H1 (cell line): ENCODE measurements at regions not wholly inside any gene's neighbourhood (a gene's known extent, or its start where the extent isn't known, plus 50 kb on each side); places are given as distances from the start of the nearest gene placed in this dataset.

Experiments
- CTCF ChIA-PET: fragments of 300-600 bp; sonication (Branson Sonifier 250); formaldehyde crosslinking; loops from one replicate; lab custom pipeline; 2021; ENCODE audit not compliant: partially characterized antibody; lab: Charles Lee
- POLR2A ChIA-PET: fragments of 300-600 bp; sonication (Branson Sonifier 250); formaldehyde crosslinking; loops from one replicate; lab custom pipeline; 2021; ENCODE audit warnings: inconsistent platforms; ENCODE audit not compliant: partially characterized antibody; lab: Charles Lee
- DNase-seq, 2 experiments: peaks; one replicate each; pipeline versions ENCODE4 v3.0.0 to v3.0.0-alpha.2; 2010 to 2022; ENCODE audit warnings: low spot score in 2 of 2, low read depth in 1 of 2, mixed read lengths in 1 of 2
- FAIRE-seq: peaks from 2 replicates; lab custom pipeline; 2011; peaks lifted over from hg19 to GRCh38; lab: Jason Lieb, UNC
- H2AFZ ChIP-seq: 2 replicates; pipeline ENCODE4 v1.8.1; 2012; ENCODE audit warnings: low read length, inconsistent platforms
- H2AK5ac ChIP-seq: 2 replicates; pipeline ENCODE4 v1.6.1; 2013; ENCODE audit warnings: low read depth, low read length
- H2BK120ac ChIP-seq: replicated peaks from 2 replicates; pipeline ENCODE3; 2013; ENCODE audit warnings: low read depth, low read length, inconsistent platforms
- H2BK12ac ChIP-seq: 2 replicates; pipeline ENCODE4 v1.6.1; 2013; ENCODE audit warnings: low read depth, low read length
- H2BK15ac ChIP-seq: 2 replicates; pipeline ENCODE4 v1.6.1; 2013; ENCODE audit warnings: low read length
- H2BK20ac ChIP-seq: 2 replicates; pipeline ENCODE4 v1.6.1; 2013; ENCODE audit warnings: low read length
- H2BK5ac ChIP-seq: 2 replicates; pipeline ENCODE4 v1.6.1; 2013; ENCODE audit warnings: low read depth, low read length
- H3K14ac ChIP-seq: 2 replicates; pipeline ENCODE4 v1.6.1; 2013; ENCODE audit warnings: inconsistent platforms; ENCODE audit not compliant: insufficient read length
- H3K18ac ChIP-seq: 2 replicates; pipeline ENCODE4 v1.6.1; 2013; ENCODE audit warnings: low read length; ENCODE audit errors: extremely low read depth
- H3K23ac ChIP-seq: 2 replicates; pipeline ENCODE4 v1.6.1; 2013; ENCODE audit warnings: inconsistent platforms; ENCODE audit not compliant: insufficient read length
- H3K23me2 ChIP-seq: 2 replicates; pipeline ENCODE4 v1.6.1; 2013; ENCODE audit warnings: low read depth, low read length
- H3K27ac ChIP-seq: 2 replicates; pipeline ENCODE4 v1.6.1; 2011; ENCODE audit warnings: low read depth, low read length, inconsistent platforms
- H3K27me3 ChIP-seq, 4 experiments: replicated peaks in 1 of 4; 1 replicate in 1 of 4; 2 replicates in 3 of 4; pipeline versions ENCODE4 v1.6.1 to v1.8.1; 2011 to 2013; ENCODE audit warnings: low read length in 3 of 4, mild to moderate bottlenecking in 3 of 4, inconsistent platforms in 2 of 4, mixed read lengths in 2 of 4, moderate library complexity in 1 of 4; ENCODE audit not compliant: control insufficient read depth in 3 of 4, insufficient read depth in 3 of 4; ENCODE audit errors: extremely low read depth in 1 of 4
- H3K36me3 ChIP-seq, 4 experiments: 2 replicates each; pipeline versions ENCODE4 v1.6.1 to v1.8.1; 2011 to 2013; ENCODE audit warnings: mild to moderate bottlenecking in 4 of 4, low read length in 3 of 4, moderate library complexity in 2 of 4, control low read depth in 1 of 4, inconsistent platforms in 1 of 4; ENCODE audit not compliant: insufficient read depth in 4 of 4, control insufficient read depth in 2 of 4
- H3K4ac ChIP-seq: replicated peaks from 2 replicates; pipeline ENCODE3; 2013; ENCODE audit warnings: low read length, low read depth, mixed read lengths, inconsistent platforms; ENCODE audit not compliant: insufficient read length
- H3K4me1 ChIP-seq, 4 experiments: replicated peaks in 1 of 4; 1 replicate in 1 of 4; 2 replicates in 3 of 4; pipeline versions ENCODE4 v1.6.1 to v1.8.1; 2011 to 2013; ENCODE audit warnings: low read length in 3 of 4, inconsistent platforms in 2 of 4, mixed read lengths in 1 of 4; ENCODE audit not compliant: insufficient read depth in 4 of 4, control insufficient read depth in 3 of 4
- H3K4me2 ChIP-seq, 2 experiments: 2 replicates each; pipeline versions ENCODE4 v1.6.1 to v1.8.1; 2011 to 2013; ENCODE audit warnings: low read depth in 2 of 2, low read length in 2 of 2, control low read depth in 1 of 2, inconsistent platforms in 1 of 2, mild to moderate bottlenecking in 1 of 2; ENCODE audit not compliant: insufficient read depth in 1 of 2
- H3K4me3 ChIP-seq, 4 experiments: fragments of 200-600, 300-600 bp in 1 of 4; sonication (generic), shearing (Covaris generic), sonication (Bioruptor Twin) in 1 of 4; 2 replicates each; pipeline versions ENCODE4 v1.5.1 to v1.8.1; 2011 to 2016; ENCODE audit warnings: low read length in 4 of 4, low read depth in 3 of 4, control low read depth in 2 of 4, inconsistent platforms in 2 of 4, mild to moderate bottlenecking in 2 of 4, mixed read lengths in 1 of 4, moderate library complexity in 1 of 4; ENCODE audit not compliant: insufficient read depth in 2 of 4; ENCODE audit errors: extremely low read depth in 1 of 4
- H3K56ac ChIP-seq: replicated peaks from 2 replicates; pipeline ENCODE3; 2013; ENCODE audit warnings: low read depth, mild to moderate bottlenecking, mixed read lengths, low read length, inconsistent platforms; ENCODE audit not compliant: insufficient read length
- H3K79me1 ChIP-seq: 2 replicates; pipeline ENCODE4 v1.6.1; 2013; ENCODE audit warnings: low read depth, low read length, control low read depth
- H3K79me2 ChIP-seq, 2 experiments: 2 replicates each; pipeline versions ENCODE4 v1.6.1 to v1.8.1; 2012 to 2013; ENCODE audit warnings: low read length in 2 of 2, mild to moderate bottlenecking in 2 of 2, inconsistent platforms in 1 of 2; ENCODE audit not compliant: insufficient read depth in 2 of 2, control insufficient read depth in 1 of 2
- H3K9ac ChIP-seq, 4 experiments: replicated peaks in 1 of 4; 1 replicate in 1 of 4; 2 replicates in 3 of 4; pipeline versions ENCODE4 v1.6.1 to v1.8.1; 2011 to 2013; ENCODE audit warnings: low read depth in 3 of 4, low read length in 3 of 4, control low read depth in 2 of 4, mild to moderate bottlenecking in 2 of 4, moderate library complexity in 2 of 4, inconsistent platforms in 1 of 4; ENCODE audit errors: extremely low read depth in 1 of 4
- H3K9me3 ChIP-seq, 2 experiments: 2 replicates each; pipeline versions ENCODE4 v1.6.1 to v1.8.1; 2012 to 2013; ENCODE audit warnings: mild to moderate bottlenecking in 2 of 2, moderate library complexity in 2 of 2, control low read depth in 1 of 2, inconsistent platforms in 1 of 2, low read depth in 1 of 2, low read length in 1 of 2, mixed read lengths in 1 of 2; ENCODE audit not compliant: insufficient read depth in 2 of 2
- H4K20me1 ChIP-seq, 2 experiments: replicated peaks in 1 of 2; 2 replicates each; pipeline versions ENCODE3 to v1.8.1; 2011 to 2013; ENCODE audit warnings: inconsistent platforms in 2 of 2, low read length in 2 of 2, mild to moderate bottlenecking in 1 of 2; ENCODE audit not compliant: insufficient read depth in 2 of 2, control insufficient read depth in 1 of 2
- H4K5ac ChIP-seq: 2 replicates; pipeline ENCODE4 v1.6.1; 2013; ENCODE audit warnings: low read length, low read depth, mixed read lengths, inconsistent platforms; ENCODE audit not compliant: insufficient read length
- H4K8ac ChIP-seq: 2 replicates; pipeline ENCODE4 v1.8.0; 2013; ENCODE audit warnings: mild to moderate bottlenecking, moderate library complexity, low read length, inconsistent platforms; ENCODE audit not compliant: insufficient read depth; ENCODE audit errors: extremely low read depth
- H4K91ac ChIP-seq: replicated peaks from 2 replicates; pipeline ENCODE3; 2013; ENCODE audit warnings: low read length, mixed read lengths, inconsistent platforms; ENCODE audit not compliant: insufficient read length
- EZH2 ChIP-seq: fragments of 200-600 bp; sonication (generic); IDR thresholded peaks from 2 replicates; pipeline ENCODE4 v1.7.1; 2012; ENCODE audit warnings: low read depth, mild to moderate bottlenecking, moderate library complexity, low read length, inconsistent platforms; ENCODE audit not compliant: severe bottlenecking
- JUND ChIP-seq: IDR thresholded peaks from 2 replicates; pipeline ENCODE4 v1.6.1; 2011; ENCODE audit warnings: mild to moderate bottlenecking, improper control_type of control experiment, low read length
- KDM4A ChIP-seq: IDR thresholded peaks from one replicate; pipeline ENCODE4 v1.7.1; 2012; ENCODE audit warnings: low read depth, mild to moderate bottlenecking, moderate library complexity, low read length, inconsistent platforms; ENCODE audit not compliant: severe bottlenecking
- TAF1 ChIP-seq: IDR thresholded peaks from 2 replicates; pipeline ENCODE4 v1.6.1; 2011; ENCODE audit warnings: mild to moderate bottlenecking, low read depth, low read length
- ZNF274 ChIP-seq: IDR thresholded peaks from 2 replicates; pipeline ENCODE4 v1.7.0; 2012; ENCODE audit warnings: low read length, borderline replicate concordance; ENCODE audit errors: extremely low read depth
- WGBS, 2 experiments: shearing (Covaris generic) in 1 of 2; methylation state at CpG; one replicate each; pipeline versions ENCODE4 v1.1.6 to v1.1.7; 2013 to 2015; ENCODE audit warnings: low lambda C conversion rate in 2 of 2, mixed read lengths in 2 of 2, inconsistent platforms in 1 of 2, low coverage in 1 of 2, missing lambda C conversion rate in 1 of 2; ENCODE audit not compliant: insufficient replicate concordance in 2 of 2, insufficient coverage in 1 of 2, insufficient read length in 1 of 2; ENCODE audit errors: extremely low coverage in 1 of 2, missing lambda C conversion rate in 1 of 2; 5-methylcytosine and 5-hydroxymethylcytosine counted together

GRCh38 chr1:119268879-119269278 lies 99.7 kb upstream of the HAO2 start:
- Histone ChIP-seq H3K36me3 (no peaks in the 10 kb centered on the region), H4K5ac (no peak overlapping the region), H3K4me2 (no peak overlapping the region), H4K20me1 (no peaks in the 10 kb centered on the region), H3K23ac (no peak overlapping the region), H3K79me2 (no peaks in the 10 kb centered on the region), H3K18ac (no peak overlapping the region), H2BK15ac (no peak overlapping the region), H3K27me3 (no peaks in the 10 kb centered on the region), H3K14ac (no peak overlapping the region), H3K9ac (no peak overlapping the region), H3K79me1 (no peaks in the 10 kb centered on the region), H3K56ac (no peak overlapping the region), H2BK12ac (no peak overlapping the region), H2BK120ac (no peak overlapping the region), H3K4me1 (no peaks in the 10 kb centered on the region), H2BK5ac (no peak overlapping the region), H3K4ac (no peak overlapping the region), H2AFZ (no peak overlapping the region), H2AK5ac (no peak overlapping the region), H2BK20ac (no peak overlapping the region), H4K91ac (no peak overlapping the region), H3K27ac (no peak overlapping the region), H3K4me3 (no peak overlapping the region), H3K23me2 (no peaks in the 10 kb centered on the region), H3K9me3 (no peaks in the 10 kb centered on the region), H4K8ac (no peak overlapping the region)
- 97% methylated on average over 1 of the region's 1 CpG; no CpG with 5 or more reads in 1 of the 2 experiments for WGBS, 2 experiments
- FAIRE-seq, result no peak
- CTCF ChIA-PET, result no interaction called here
- DNase-seq, result no peak
- POLR2A ChIA-PET, result no interaction called here
- no peak for TF ChIP-seq JUND
- TF ChIP-seq TAF1, result no peak
- no peak for TF ChIP-seq EZH2
- no peak for TF ChIP-seq KDM4A
- TF ChIP-seq ZNF274, result no peak
